GM12874 (cell line): ENCODE measurements at regions not wholly inside any gene's neighbourhood (a gene's known extent, or its start where the extent isn't known, plus 50 kb on each side); places are given as distances from the start of the nearest gene placed in this dataset.

Experiments used
- CTCF ChIP-seq: IDR thresholded peaks from 2 replicates; pipeline ENCODE4 v1.5.1; 2011; ENCODE audit warnings: low read depth, mild to moderate bottlenecking, control low read depth, low read length, moderate library complexity; ENCODE audit not compliant: insufficient read depth

DNA sequence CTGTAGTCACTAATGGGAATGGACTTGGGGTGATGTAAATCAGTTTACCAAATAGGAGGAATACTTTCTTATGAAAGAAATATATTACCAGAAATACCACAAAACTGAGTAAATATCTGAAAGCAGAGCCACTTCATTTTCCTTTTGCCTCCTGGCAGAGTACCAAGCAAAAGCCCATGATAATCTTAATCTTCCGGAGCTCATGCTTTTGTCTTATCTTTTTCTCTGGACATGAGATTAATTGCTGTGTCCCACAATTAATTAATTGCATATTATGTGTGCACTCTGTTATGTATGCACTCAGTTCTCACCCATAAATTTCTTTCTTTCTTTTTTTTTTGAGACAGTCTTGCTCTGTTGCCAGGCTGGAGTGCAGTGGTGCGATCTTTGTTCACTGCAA, 94.1 kb upstream of the PDE4B start:
- TF ChIP-seq CTCF: no peak

DNA sequence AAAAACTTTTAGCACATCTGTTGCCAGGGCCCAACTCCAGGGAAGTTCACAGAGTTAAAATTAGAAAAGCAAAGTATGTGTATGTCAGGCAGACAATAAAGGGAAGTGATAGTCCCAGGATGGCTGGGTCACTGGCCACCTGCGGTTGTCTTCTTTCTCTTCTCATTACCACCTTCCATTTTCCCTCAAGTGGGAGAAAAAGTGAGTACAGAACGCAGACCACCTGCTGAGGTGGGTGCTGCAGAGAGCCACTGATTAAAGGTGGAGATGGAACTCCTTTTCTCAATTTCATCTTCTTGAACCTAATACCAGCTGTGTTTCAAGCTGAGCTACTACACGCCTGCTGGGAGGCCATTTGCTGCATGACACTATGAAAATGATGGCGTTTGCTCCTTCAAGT, 88.8 kb upstream of the PDE4B start:
- no peak for TF ChIP-seq CTCF

- no peak for TF ChIP-seq CTCF
Measured at GRCh38 chr1:65704318-65704717, 88.4 kb upstream of the PDE4B start.

DNA sequence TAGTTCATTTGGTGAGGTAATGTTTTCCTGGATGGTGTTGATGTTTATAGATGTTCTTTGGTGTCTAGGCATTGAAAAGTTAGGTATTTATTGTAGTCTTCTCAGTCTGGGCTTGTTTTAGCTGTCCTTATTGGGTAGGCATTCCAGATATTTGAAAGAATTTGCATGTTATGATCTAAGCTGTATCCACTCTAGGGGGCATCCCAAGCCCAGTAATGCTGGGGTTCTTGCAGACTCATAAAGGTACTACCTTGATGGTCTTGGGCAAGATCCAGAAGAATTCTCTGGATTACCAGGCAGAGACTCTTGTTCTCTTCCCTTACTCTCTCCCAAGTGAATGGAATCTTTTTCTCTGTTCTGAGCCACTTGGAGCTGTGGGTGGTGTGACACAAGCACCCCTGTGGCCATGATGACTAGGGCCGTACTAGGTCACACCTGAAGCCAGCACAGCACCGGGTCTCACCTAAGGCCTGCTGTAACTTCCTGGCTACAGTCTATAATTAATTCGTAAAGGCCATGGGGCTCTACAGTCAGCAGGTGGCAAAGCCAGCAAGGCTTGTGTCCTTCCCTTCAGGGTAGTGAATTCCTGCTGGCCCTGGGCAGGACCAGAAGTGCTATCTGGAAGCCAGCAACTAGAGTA, 74.8 kb upstream of the PDE4B start:
- TF ChIP-seq CTCF: no peak

GRCh38 chr1:65719391-65719790, 73.3 kb upstream of the PDE4B start:
- TF ChIP-seq CTCF: no peak

DNA sequence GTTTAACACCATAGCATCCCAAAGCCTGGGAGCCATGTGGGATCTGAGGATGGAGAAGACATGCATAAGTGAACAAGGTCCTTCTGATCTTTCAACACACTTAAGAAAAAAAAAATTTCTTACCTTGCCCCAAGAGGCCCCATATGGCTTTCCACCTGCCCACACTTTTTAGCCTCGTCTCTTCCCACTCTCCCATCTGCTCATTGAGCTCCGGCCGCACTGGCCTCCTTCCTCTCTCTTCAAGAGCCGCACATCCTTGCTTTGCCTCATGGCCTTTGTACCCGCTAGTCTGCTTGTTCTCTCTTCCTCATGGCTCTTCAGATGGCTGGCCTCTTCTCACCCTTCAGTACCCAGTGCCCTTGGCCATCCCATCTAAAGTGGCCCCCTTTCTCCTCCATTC, 70.2 kb upstream of the PDE4B start:
- no peak for TF ChIP-seq CTCF

- no peak for TF ChIP-seq CTCF
Measured at GRCh38 chr1:65724151-65724550, 68.5 kb upstream of the PDE4B start.
